H9 (cell line): ENCODE measurements at regions not wholly inside any gene's neighbourhood (a gene's known extent, or its start where the extent isn't known, plus 50 kb on each side); places are given as distances from the start of the nearest gene placed in this dataset.

Source experiments
- DNase-seq: peaks from one replicate; pipeline ENCODE4 v3.0.0-alpha.2; 2017
- H2AFZ ChIP-seq: one replicate; pipeline ENCODE4 v1.6.1; 2013; ENCODE audit warnings: mild to moderate bottlenecking, low read length, control low read depth, moderate library complexity
- H2AK5ac ChIP-seq: 2 replicates; pipeline ENCODE4 v1.6.1; 2013; ENCODE audit warnings: low read length, control low read depth, mixed read lengths; ENCODE audit not compliant: insufficient read length
- H2BK120ac ChIP-seq: one replicate; pipeline ENCODE4 v1.6.1; 2013; ENCODE audit warnings: low read depth, mild to moderate bottlenecking, low read length, control low read depth, inconsistent platforms; ENCODE audit not compliant: poor library complexity, severe bottlenecking
- H2BK12ac ChIP-seq: 2 replicates; pipeline ENCODE4 v1.6.1; 2013; ENCODE audit warnings: low read length, control low read depth, mixed read lengths, low read depth; ENCODE audit not compliant: insufficient read length
- H2BK15ac ChIP-seq: 2 replicates; pipeline ENCODE4 v1.6.1; 2013; ENCODE audit warnings: low read depth, low read length, control low read depth
- H2BK20ac ChIP-seq: one replicate; pipeline ENCODE4 v1.6.1; 2013; ENCODE audit warnings: low read depth, mild to moderate bottlenecking, low read length, control low read depth, inconsistent platforms; ENCODE audit not compliant: poor library complexity, severe bottlenecking
- H2BK5ac ChIP-seq: 2 replicates; pipeline ENCODE4 v1.6.1; 2013; ENCODE audit warnings: low read length, control low read depth, mixed read lengths; ENCODE audit not compliant: insufficient read length
- H3K14ac ChIP-seq: 2 replicates; pipeline ENCODE4 v1.6.1; 2013; ENCODE audit warnings: low read length, control low read depth; ENCODE audit not compliant: insufficient read depth
- H3K18ac ChIP-seq: 2 replicates; pipeline ENCODE4 v1.6.1; 2013; ENCODE audit warnings: low read depth, mild to moderate bottlenecking, mixed read lengths, low read length, control low read depth; ENCODE audit not compliant: insufficient read length
- H3K23ac ChIP-seq: 2 replicates; pipeline ENCODE4 v1.6.1; 2013; ENCODE audit warnings: low read length, control low read depth, mixed read lengths, low read depth; ENCODE audit not compliant: insufficient read length
- H3K23me2 ChIP-seq: 2 replicates; pipeline ENCODE4 v1.6.1; 2013; ENCODE audit warnings: low read depth, mild to moderate bottlenecking, mixed read lengths, low read length, control low read depth; ENCODE audit not compliant: insufficient read length, poor library complexity, severe bottlenecking
- H3K27ac ChIP-seq: 2 replicates; pipeline ENCODE4 v1.5.1; 2013; ENCODE audit warnings: low read length, control low read depth, mixed read lengths, low read depth; ENCODE audit not compliant: insufficient read length
- H3K27me3 ChIP-seq: 2 replicates; pipeline ENCODE4 v1.6.1; 2013; ENCODE audit warnings: low read length, control low read depth, inconsistent platforms; ENCODE audit not compliant: insufficient read depth
- H3K4ac ChIP-seq: 2 replicates; pipeline ENCODE4 v1.6.1; 2013; ENCODE audit warnings: low read depth, mild to moderate bottlenecking, control low read depth, inconsistent platforms, low read length, moderate library complexity
- H3K4me1 ChIP-seq: 2 replicates; pipeline ENCODE4 v1.6.1; 2013; ENCODE audit warnings: low read length, control low read depth, inconsistent platforms; ENCODE audit not compliant: insufficient read depth
- H3K4me2 ChIP-seq: 2 replicates; pipeline ENCODE4 v1.6.1; 2013; ENCODE audit warnings: low read length, control low read depth, mixed read lengths; ENCODE audit not compliant: insufficient read length, insufficient read depth
- H3K56ac ChIP-seq: 2 replicates; pipeline ENCODE4 v1.6.1; 2013; ENCODE audit warnings: low read depth, mild to moderate bottlenecking, mixed read lengths, low read length, control low read depth; ENCODE audit not compliant: insufficient read length
- H3K79me1 ChIP-seq: 2 replicates; pipeline ENCODE4 v1.6.1; 2013; ENCODE audit warnings: low read depth, mild to moderate bottlenecking, moderate library complexity, low read length, control low read depth, inconsistent platforms; ENCODE audit not compliant: insufficient read depth, poor library complexity, severe bottlenecking
- H3K79me2 ChIP-seq: 2 replicates; pipeline ENCODE4 v1.6.1; 2013; ENCODE audit warnings: low read length, control low read depth, inconsistent platforms; ENCODE audit not compliant: insufficient read depth
- H3K9ac ChIP-seq: 2 replicates; pipeline ENCODE4 v1.6.1; 2013; ENCODE audit warnings: low read length, control low read depth, mixed read lengths; ENCODE audit not compliant: insufficient read length; ENCODE audit errors: extremely low read depth
- H3K9me3 ChIP-seq: one replicate; pipeline ENCODE4 v1.6.1; 2013; ENCODE audit warnings: low read depth, low read length, inconsistent platforms; ENCODE audit not compliant: control insufficient read depth
- H3T11ph ChIP-seq: one replicate; pipeline ENCODE4 v1.6.1; 2013; ENCODE audit warnings: mild to moderate bottlenecking, low read length, control low read depth, inconsistent platforms
- H4K20me1 ChIP-seq: one replicate; pipeline ENCODE4 v1.6.1; 2013; ENCODE audit not compliant: control insufficient read depth, insufficient read length, insufficient read depth
- H4K5ac ChIP-seq: 2 replicates; pipeline ENCODE4 v1.6.1; 2013; ENCODE audit warnings: low read depth, mild to moderate bottlenecking, mixed read lengths, low read length, control low read depth; ENCODE audit not compliant: insufficient read length
- H4K8ac ChIP-seq: replicated peaks from 2 replicates; pipeline ENCODE4 v1.6.1; 2013; ENCODE audit warnings: low read length, control low read depth, mixed read lengths, low read depth; ENCODE audit not compliant: insufficient read length
- H4K91ac ChIP-seq: 2 replicates; pipeline ENCODE4 v1.6.1; 2013; ENCODE audit warnings: low read depth, mild to moderate bottlenecking, moderate library complexity, mixed read lengths, low read length, control low read depth; ENCODE audit not compliant: insufficient read length
- H3K27ac Mint-ChIP-seq, 3 experiments: 2 replicates in 2 of 3; 3 replicates in 1 of 3; pipeline ENCODE4 v1.8.0; 2020 to 2021; ENCODE audit warnings: mixed read lengths in 3 of 3, mild to moderate bottlenecking in 1 of 3, moderate library complexity in 1 of 3
- H3K27me3 Mint-ChIP-seq: 2 replicates; pipeline ENCODE4 v1.8.0; 2021; ENCODE audit warnings: low read depth, mild to moderate bottlenecking, moderate library complexity, mixed read lengths
- H3K36me3 Mint-ChIP-seq, 3 experiments: 2 replicates in 2 of 3; 3 replicates in 1 of 3; pipeline ENCODE4 v1.8.0; 2020 to 2021; ENCODE audit warnings: low read depth in 3 of 3, mixed read lengths in 3 of 3; ENCODE audit not compliant: insufficient read depth in 1 of 3
- H3K4me1 Mint-ChIP-seq, 2 experiments: 2 replicates each; pipeline ENCODE4 v1.8.0; 2020; ENCODE audit warnings: mixed read lengths in 2 of 2
- H3K4me3 Mint-ChIP-seq, 2 experiments: 2 replicates in 1 of 2; 3 replicates in 1 of 2; pipeline ENCODE4 v1.8.0; 2020 to 2021; ENCODE audit warnings: mild to moderate bottlenecking in 2 of 2, mixed read lengths in 2 of 2, moderate library complexity in 1 of 2
- H3K9me3 Mint-ChIP-seq, 2 experiments: 2 replicates in 1 of 2; 3 replicates in 1 of 2; pipeline ENCODE4 v1.8.0; 2020; ENCODE audit warnings: mild to moderate bottlenecking in 2 of 2, mixed read lengths in 2 of 2, moderate library complexity in 1 of 2
- WGBS: extraction: QIAGEN DNeasy Blood & Tissue Kit; methylation state at CpG from one replicate; pipeline ENCODE4 v1.1.7; 2013; ENCODE audit warnings: missing lambda C conversion rate, low lambda C conversion rate, mixed read lengths; ENCODE audit not compliant: insufficient read length; ENCODE audit errors: extremely low coverage; 5-methylcytosine and 5-hydroxymethylcytosine counted together
- TF ChIP-seq, protein P1 (sequence below): fragments of 200-600 bp; sonication (generic); conservative IDR thresholded peaks from 3 replicates; pipeline ENCODE4 v1.8.0; 2021; ENCODE audit warnings: antibody characterized with exemption, mild to moderate bottlenecking

DNA sequence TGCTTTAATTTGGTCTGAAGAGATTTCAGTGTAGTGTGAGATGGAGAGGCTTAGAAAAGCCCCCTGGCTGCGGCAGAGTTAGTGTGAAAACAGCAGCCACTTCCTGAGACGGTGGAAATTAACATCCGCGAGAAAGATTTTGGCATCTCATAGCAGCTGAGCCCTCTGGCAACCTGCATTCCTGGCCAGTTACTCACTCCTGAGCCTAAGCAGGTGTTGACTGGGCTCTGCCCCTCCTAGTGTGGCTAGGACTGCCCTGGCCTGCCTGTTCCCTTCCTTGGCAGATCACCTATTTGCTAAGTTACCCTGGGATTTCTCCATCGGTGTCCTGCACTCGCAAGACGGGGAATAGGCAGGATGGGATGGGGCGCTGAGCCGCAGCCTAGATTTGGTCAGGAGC is 57.6 kb upstream of the LMTK2 start:
- Histone ChIP-seq H3K14ac (no peak overlapping the region), H3K23ac (no peak overlapping the region), H3K27ac (no peak overlapping the region), H3K9me3 (no peaks in the 10 kb centered on the region), H4K5ac (no peak overlapping the region), H3K56ac (no peak overlapping the region), H3K9ac (no peak overlapping the region), H4K91ac (no peak overlapping the region), H2BK120ac (no peak overlapping the region), H3K4me1 (peaks cover 3% of the 10 kb centered on the region; the same call in 1 of the 2 replicates), H3K23me2 (no peaks in the 10 kb centered on the region), H2AK5ac (no peak overlapping the region), H3T11ph (no peak overlapping the region), H3K79me1 (no peaks in the 10 kb centered on the region), H2AFZ (no peak overlapping the region), H2BK15ac (no peak overlapping the region), H2BK20ac (no peak overlapping the region), H2BK5ac (no peak overlapping the region), H3K27me3 (no peaks in the 10 kb centered on the region), H3K18ac (no peak overlapping the region), H3K4me2 (no peak overlapping the region), H3K4ac (no peak overlapping the region), H3K79me2 (no peaks in the 10 kb centered on the region), H4K20me1 (no peaks in the 10 kb centered on the region), H4K8ac (no peak overlapping the region), H2BK12ac (no peak overlapping the region)
- TF ChIP-seq, protein P1, sequence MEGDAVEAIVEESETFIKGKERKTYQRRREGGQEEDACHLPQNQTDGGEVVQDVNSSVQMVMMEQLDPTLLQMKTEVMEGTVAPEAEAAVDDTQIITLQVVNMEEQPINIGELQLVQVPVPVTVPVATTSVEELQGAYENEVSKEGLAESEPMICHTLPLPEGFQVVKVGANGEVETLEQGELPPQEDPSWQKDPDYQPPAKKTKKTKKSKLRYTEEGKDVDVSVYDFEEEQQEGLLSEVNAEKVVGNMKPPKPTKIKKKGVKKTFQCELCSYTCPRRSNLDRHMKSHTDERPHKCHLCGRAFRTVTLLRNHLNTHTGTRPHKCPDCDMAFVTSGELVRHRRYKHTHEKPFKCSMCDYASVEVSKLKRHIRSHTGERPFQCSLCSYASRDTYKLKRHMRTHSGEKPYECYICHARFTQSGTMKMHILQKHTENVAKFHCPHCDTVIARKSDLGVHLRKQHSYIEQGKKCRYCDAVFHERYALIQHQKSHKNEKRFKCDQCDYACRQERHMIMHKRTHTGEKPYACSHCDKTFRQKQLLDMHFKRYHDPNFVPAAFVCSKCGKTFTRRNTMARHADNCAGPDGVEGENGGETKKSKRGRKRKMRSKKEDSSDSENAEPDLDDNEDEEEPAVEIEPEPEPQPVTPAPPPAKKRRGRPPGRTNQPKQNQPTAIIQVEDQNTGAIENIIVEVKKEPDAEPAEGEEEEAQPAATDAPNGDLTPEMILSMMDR: no peak
- Mint-ChIP-seq H3K36me3 (no peaks in the 10 kb centered on the region), H3K4me3 (no peak overlapping the region), H3K27me3 (peaks cover 3% of the 10 kb centered on the region; the same call in 1 of the 2 replicates), H3K4me1 (peaks cover 3 to 11% of the 10 kb centered on the region in 2 experiments; a peak in 2 of 4 replicates), H3K9me3 (no peaks in the 10 kb centered on the region), H3K27ac (peak overlapping the region in 1 of 3 experiments; percentile 3; a peak in 1 of 7 replicates)
- no CpG with 5 or more reads among the region's 9 CpGs for WGBS
- peak; percentile 89 for DNase-seq
